HEK293T (cell line): ENCODE measurements at regions not wholly inside any gene's neighbourhood (a gene's known extent, or its start where the extent isn't known, plus 50 kb on each side); places are given as distances from the start of the nearest gene placed in this dataset.

Experiments
- CTCF ChIA-PET: fragments of 350-600 bp; formaldehyde crosslinking; extraction: SDS; loops from one replicate; lab custom pipeline; 2021; ENCODE audit warnings: antibody characterized with exemption, inconsistent platforms; lab: Yijun Ruan, JAX
- POLR2A ChIA-PET: fragments of 350-600 bp; formaldehyde crosslinking; extraction: SDS; loops from one replicate; lab custom pipeline; 2020; ENCODE audit warnings: antibody characterized with exemption, inconsistent platforms; lab: Yijun Ruan, JAX
- DNase-seq: peaks from one replicate; pipeline ENCODE4 v3.0.0; 2012; ENCODE audit warnings: mixed read lengths; ENCODE audit errors: extremely low spot score
- ARNT ChIP-seq: fragments of 450-650 bp; IDR thresholded peaks from 2 replicates; pipeline ENCODE4 v1.6.1; 2017; ENCODE audit warnings: mild to moderate bottlenecking
- BHLHE40 ChIP-seq: fragments of 450-650 bp; IDR thresholded peaks from 2 replicates; pipeline ENCODE4 v1.6.1; 2016; ENCODE audit warnings: mild to moderate bottlenecking, moderate library complexity, borderline replicate concordance
- CTBP1 ChIP-seq: fragments of 450-650 bp; IDR thresholded peaks from 2 replicates; pipeline ENCODE4 v1.6.1; 2016; ENCODE audit warnings: borderline replicate concordance
- ELF4 ChIP-seq: fragments of 450-650 bp; IDR thresholded peaks from 2 replicates; pipeline ENCODE4 v1.6.1; 2017; ENCODE audit warnings: antibody characterized with exemption
- FOXA1 ChIP-seq: fragments of 450-650 bp; IDR thresholded peaks from 2 replicates; pipeline ENCODE4 v1.6.1; 2016; ENCODE audit warnings: mild to moderate bottlenecking
- FOXK2 ChIP-seq: fragments of 450-650 bp; IDR thresholded peaks from 2 replicates; pipeline ENCODE4 v1.6.1; 2016; ENCODE audit warnings: mild to moderate bottlenecking
- FOXM1 ChIP-seq: fragments of 450-650 bp; IDR thresholded peaks from 2 replicates; pipeline ENCODE4 v1.6.1; 2017; ENCODE audit warnings: mild to moderate bottlenecking, borderline replicate concordance
- HDGF ChIP-seq: fragments of 450-650 bp; IDR thresholded peaks from 2 replicates; pipeline ENCODE4 v1.6.1; 2017; ENCODE audit warnings: antibody characterized with exemption, borderline replicate concordance
- L3MBTL2 ChIP-seq: fragments of 450-650 bp; conservative IDR thresholded peaks from 2 replicates; pipeline ENCODE4 v1.6.1; 2016; ENCODE audit warnings: mild to moderate bottlenecking
- LEF1 ChIP-seq: fragments of 450-650 bp; IDR thresholded peaks from 2 replicates; pipeline ENCODE4 v1.6.1; 2017; ENCODE audit warnings: mild to moderate bottlenecking, borderline replicate concordance
- NFRKB ChIP-seq: fragments of 450-650 bp; IDR thresholded peaks from 2 replicates; pipeline ENCODE4 v1.6.1; 2016; ENCODE audit warnings: mild to moderate bottlenecking, moderate library complexity
- SP1 ChIP-seq: fragments of 450-650 bp; IDR thresholded peaks from 2 replicates; pipeline ENCODE4 v1.6.1; 2017
- SUZ12 ChIP-seq: fragments of 450-650 bp; IDR thresholded peaks from 2 replicates; pipeline ENCODE4 v1.6.1; 2016; ENCODE audit warnings: mild to moderate bottlenecking
- TARDBP ChIP-seq: fragments of 450-650 bp; IDR thresholded peaks from 2 replicates; pipeline ENCODE4 v1.6.1; 2016
- ZNF384 ChIP-seq: fragments of 450-650 bp; IDR thresholded peaks from 2 replicates; pipeline ENCODE4 v1.6.1; 2016
- TF ChIP-seq, protein P1 (sequence below): fragments of 450-650 bp; IDR thresholded peaks from 2 replicates; pipeline ENCODE4 v1.6.1; 2016

DNA sequence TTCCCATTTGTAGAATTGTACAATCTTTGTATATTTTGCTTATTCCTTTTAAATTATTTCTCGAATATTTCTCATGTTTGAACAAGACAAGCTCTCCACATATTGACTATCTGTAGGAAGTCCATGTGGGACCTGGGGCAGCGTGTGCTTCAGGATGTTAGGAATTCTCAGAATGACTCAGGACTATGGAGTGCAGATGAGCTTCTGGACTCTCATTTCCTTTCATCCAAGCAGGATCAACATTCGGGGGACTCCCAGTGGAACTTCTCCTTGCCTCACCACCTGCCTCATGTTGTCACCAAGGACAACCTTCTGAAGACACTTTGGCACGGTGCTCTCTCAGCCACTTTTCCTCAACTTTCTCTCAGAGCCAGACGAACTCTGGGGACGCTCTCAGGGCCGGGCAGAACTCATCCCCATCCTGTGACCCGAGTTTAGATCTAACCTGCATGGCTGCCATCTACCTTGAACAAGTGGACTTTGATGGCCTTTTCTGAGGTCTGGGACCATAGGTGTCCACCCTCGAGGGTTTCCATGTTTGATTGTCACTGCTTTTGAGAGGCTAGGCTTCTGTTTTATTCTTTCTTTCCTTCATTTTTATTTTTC, 441.7 kb downstream of the IRS2 start:
- no peak for DNase-seq
- CTCF ChIA-PET = interaction anchor here (0.6 kb wide), 1 partner anchor 347 kb away, joined by 3 read pairs; no protein-coding TSS in a partner anchor
- POLR2A ChIA-PET = no interaction called here
- TF ChIP-seq HDGF = no peak
- TF ChIP-seq ARNT = no peak
- TF ChIP-seq BHLHE40 = no peak
- TF ChIP-seq SP1 = no peak

DNA sequence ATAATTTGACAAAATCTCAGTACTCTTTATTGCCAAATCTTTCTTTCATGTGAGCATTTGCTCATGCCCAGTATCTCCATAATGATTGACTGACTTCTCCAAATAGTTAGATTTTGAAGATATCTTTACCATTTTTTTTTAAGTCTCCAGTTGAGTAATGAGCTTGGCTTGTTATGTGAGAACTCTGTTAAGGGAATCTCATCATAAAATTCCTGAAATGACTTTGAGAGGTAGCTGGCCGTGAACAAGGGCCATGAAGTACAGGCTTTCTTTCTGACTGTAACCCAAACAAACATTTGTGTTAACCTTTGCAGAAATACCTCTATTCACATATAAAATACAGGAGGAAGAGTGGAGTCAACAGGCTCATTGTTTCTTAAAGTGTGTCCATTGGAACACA, 449.7 kb downstream of the IRS2 start:
- ChIA-PET CTCF (no interaction called here), POLR2A (no interaction called here)
- TF ChIP-seq HDGF = no peak
- no peak for TF ChIP-seq SP1
- TF ChIP-seq SUZ12 = no peak
- no peak for TF ChIP-seq ZNF384
- no peak for TF ChIP-seq BHLHE40
- TF ChIP-seq TARDBP = no peak
- TF ChIP-seq LEF1 = no peak
- no peak for TF ChIP-seq FOXA1
- TF ChIP-seq FOXM1 = no peak
- TF ChIP-seq ELF4 = no peak
- TF ChIP-seq CTBP1 = no peak
- TF ChIP-seq NFRKB = no peak
- TF ChIP-seq L3MBTL2 = no peak
- TF ChIP-seq, protein P1, sequence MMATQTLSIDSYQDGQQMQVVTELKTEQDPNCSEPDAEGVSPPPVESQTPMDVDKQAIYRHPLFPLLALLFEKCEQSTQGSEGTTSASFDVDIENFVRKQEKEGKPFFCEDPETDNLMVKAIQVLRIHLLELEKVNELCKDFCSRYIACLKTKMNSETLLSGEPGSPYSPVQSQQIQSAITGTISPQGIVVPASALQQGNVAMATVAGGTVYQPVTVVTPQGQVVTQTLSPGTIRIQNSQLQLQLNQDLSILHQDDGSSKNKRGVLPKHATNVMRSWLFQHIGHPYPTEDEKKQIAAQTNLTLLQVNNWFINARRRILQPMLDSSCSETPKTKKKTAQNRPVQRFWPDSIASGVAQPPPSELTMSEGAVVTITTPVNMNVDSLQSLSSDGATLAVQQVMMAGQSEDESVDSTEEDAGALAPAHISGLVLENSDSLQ = no peak
- no peak for TF ChIP-seq ARNT
- no peak for TF ChIP-seq FOXK2
- DNase-seq = no peak

- no peak for TF ChIP-seq NFRKB
- no peak for TF ChIP-seq FOXA1
- TF ChIP-seq FOXK2 = no peak
- no peak for TF ChIP-seq TARDBP
- TF ChIP-seq BHLHE40 = no peak
- no peak for TF ChIP-seq HDGF
- TF ChIP-seq SP1 = no peak
- TF ChIP-seq CTBP1 = no peak
- no peak for TF ChIP-seq ARNT
- no peak for TF ChIP-seq SUZ12
- TF ChIP-seq, protein P1 = no peak
- TF ChIP-seq ELF4 = no peak
- TF ChIP-seq LEF1 = no peak
- TF ChIP-seq L3MBTL2 = no peak
- TF ChIP-seq FOXM1 = no peak
- no peak for TF ChIP-seq ZNF384
- no peak for DNase-seq
- ChIA-PET POLR2A (no interaction called here), CTCF (no interaction called here)
These were observed 452.3 kb downstream of the IRS2 start for GRCh38 chr13:109333893-109334651.

DNA sequence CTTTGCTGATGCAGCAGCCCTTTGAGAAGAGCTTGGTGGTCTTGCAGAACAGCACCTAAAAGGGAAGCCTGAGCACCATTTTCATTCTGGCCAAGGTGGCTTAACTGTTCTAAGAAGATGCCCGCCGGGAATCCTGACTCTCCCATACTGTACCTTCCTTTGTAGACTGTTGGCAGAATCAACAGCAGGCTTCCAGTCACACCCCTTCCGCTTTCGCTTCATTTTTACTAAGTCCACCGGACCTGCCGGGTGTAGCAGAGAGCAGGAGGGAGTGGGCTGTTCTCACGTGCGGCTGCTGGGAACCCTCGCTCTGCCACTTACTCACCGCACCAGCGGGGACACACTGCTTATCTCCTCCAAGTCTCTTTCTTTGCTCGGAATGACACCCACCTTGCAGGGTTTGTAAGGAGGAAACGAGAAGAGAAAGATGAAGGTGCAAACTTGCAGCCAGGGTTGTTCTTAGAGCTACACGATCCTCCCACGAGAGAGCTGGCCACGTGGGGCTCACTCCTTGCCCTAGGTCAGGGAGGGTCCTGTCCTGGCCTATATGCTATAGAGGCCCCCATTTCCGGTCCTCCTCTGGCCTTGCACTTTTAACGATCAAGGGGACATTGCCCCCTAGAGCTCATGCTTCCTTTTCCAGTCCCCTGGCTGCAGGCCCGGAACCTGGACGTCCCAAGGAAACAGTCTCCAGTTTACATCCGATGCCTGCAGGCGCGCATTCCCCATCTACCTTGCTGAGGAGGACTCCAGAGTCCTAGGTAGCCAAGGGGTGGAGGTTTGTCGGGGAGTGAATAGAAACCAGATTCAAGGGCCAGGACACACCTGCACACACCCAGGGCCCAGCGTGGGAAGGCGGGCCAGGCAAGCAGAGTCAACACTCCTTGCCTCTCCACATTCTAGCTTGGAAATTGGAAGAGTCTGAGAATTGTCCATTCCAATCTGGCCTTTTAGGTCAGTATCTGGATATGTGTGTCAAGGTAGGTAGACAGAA, 453.6 kb downstream of the IRS2 start:
- DNase-seq = no peak
- ChIA-PET CTCF (no interaction called here), POLR2A (no interaction called here)
- no peak for TF ChIP-seq SP1
- TF ChIP-seq NFRKB = no peak
- no peak for TF ChIP-seq ARNT
- no peak for TF ChIP-seq FOXA1

DNA sequence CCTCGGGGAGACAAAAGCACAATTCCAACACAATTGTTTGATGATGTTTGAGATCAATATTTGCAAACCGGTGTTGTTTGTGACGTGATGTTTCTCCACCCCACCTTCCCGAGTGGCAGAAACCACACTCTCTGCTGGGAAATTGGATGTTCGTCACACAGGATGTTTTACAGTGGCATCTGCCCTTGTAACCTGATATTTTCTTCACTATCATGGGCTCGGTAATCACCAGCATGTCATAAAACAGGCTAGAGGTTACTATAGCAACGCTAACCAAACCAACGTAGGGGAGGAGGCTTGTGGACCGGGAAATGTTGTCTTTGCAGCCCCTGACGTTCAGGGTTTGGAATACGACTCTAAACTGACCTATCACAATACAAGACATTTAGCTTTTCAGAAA, 454.5 kb downstream of the IRS2 start:
- POLR2A ChIA-PET = no interaction called here
- no peak for DNase-seq
- CTCF ChIA-PET = no interaction called here
- TF ChIP-seq FOXK2 (no peak), LEF1 (no peak), ELF4 (no peak), ZNF384 (no peak), SUZ12 (no peak), SP1 (no peak), FOXM1 (no peak), BHLHE40 (no peak), FOXA1 (no peak), HDGF (no peak), NFRKB (no peak), L3MBTL2 (no peak), ARNT (no peak), TARDBP (no peak), CTBP1 (no peak)
- TF ChIP-seq, protein P1 = no peak
